Tibial artery (tissue), 4 donors: ENCODE measurements at regions not wholly inside any gene's neighbourhood (a gene's known extent, or its start where the extent isn't known, plus 50 kb on each side); places are given as distances from the start of the nearest gene placed in this dataset.

ENCODE experiments used
- DNase-seq, 2 donors: peaks; one replicate each; pipeline ENCODE4 v3.0.0-alpha.2; 2019
- H3K27ac ChIP-seq, 2 donors: fragments of 200-600 bp; sonication (generic) in 1 of 2; 1 replicate in 1 of 2; 2 replicates in 1 of 2; pipeline ENCODE4 v1.5.1; 2018 to 2019; ENCODE audit warnings: mild to moderate bottlenecking in 1 of 2
- H3K27me3 ChIP-seq, 2 donors: fragments of 200-600 bp; sonication (generic) in 1 of 2; one replicate each; pipeline versions ENCODE4 v1.5.1 to v1.6.0; 2016 to 2019
- H3K36me3 ChIP-seq, 3 donors: fragments of 200-600 bp; sonication (generic) in 2 of 3; one replicate each; pipeline ENCODE4 v1.5.1; 2016 to 2019; ENCODE audit warnings: mild to moderate bottlenecking in 2 of 3
- H3K4me1 ChIP-seq, 4 donors: fragments of 200-600 bp; sonication (generic) in 2 of 4; 1 replicate in 3 of 4; 2 replicates in 1 of 4; pipeline ENCODE4 v1.5.1; 2016 to 2019
- H3K4me3 ChIP-seq, 2 donors: fragments of 200-600 bp; sonication (generic) in 1 of 2; 1 replicate in 1 of 2; 2 replicates in 1 of 2; pipeline ENCODE4 v1.5.1; 2018 to 2019; ENCODE audit warnings: mild to moderate bottlenecking in 2 of 2
- H3K9me3 ChIP-seq, 3 donors: fragments of 200-600 bp; sonication (generic) in 1 of 3; one replicate each; pipeline ENCODE4 v1.5.1; 2016 to 2019
- CTCF ChIP-seq, 2 experiments: fragments of 200-600 bp in 1 of 2; fragments of 450-650 bp in 1 of 2; IDR thresholded peaks; one replicate each; pipeline ENCODE4 v1.5.1; 2017 to 2019; ENCODE audit warnings: antibody characterized with exemption in 2 of 2, mild to moderate bottlenecking in 1 of 2, moderate library complexity in 1 of 2
- intact Hi-C: fragments of 100-400 bp; cut with DNase I; formaldehyde crosslinking; loops from one replicate; pipeline ENCODE4 v1.15.0; 2023; ENCODE audit warnings: low total_unique reads

GRCh38 chr12:124637581-124637981, 70.2 kb upstream of the NCOR2 start:
- intact Hi-C loops, result no loop called here
- no peaks in the 10 kb centered on the region for H3K9me3 ChIP-seq
- no peak overlapping the region for H3K27ac ChIP-seq
- no peak for DNase-seq
- H3K36me3 ChIP-seq, result no peaks in the 10 kb centered on the region
- H3K27me3 ChIP-seq, result no peaks in the 10 kb centered on the region
- no peak for TF ChIP-seq CTCF (IDR thresholded peaks at IDR 0.05)
- H3K4me1 ChIP-seq, result peaks cover 0 to 17% (median 9%) of the 10 kb centered on the region in 4 donors
- no peak overlapping the region for H3K4me3 ChIP-seq

- Histone ChIP-seq H3K27me3 (no peaks in the 10 kb centered on the region), H3K36me3 (no peaks in the 10 kb centered on the region), H3K4me3 (no peak overlapping the region), H3K4me1 (peaks cover 0 to 17% (median 9%) of the 10 kb centered on the region in 4 donors), H3K27ac (no peak overlapping the region), H3K9me3 (no peaks in the 10 kb centered on the region)
- no peak for DNase-seq
- intact Hi-C loops, result no loop called here
- no peak for TF ChIP-seq CTCF (IDR thresholded peaks at IDR 0.05)
These were observed 69.8 kb upstream of the NCOR2 start for GRCh38 chr12:124637163-124637562.

- DNase-seq, result peak in 1 of 2 donors; percentile 47
- H3K27ac ChIP-seq, result no peak overlapping the region
These were observed 68.9 kb upstream of the NCOR2 start for GRCh38 chr12:124636138-124636978.

GRCh38 chr12:124635316-124635715, 67.9 kb upstream of the NCOR2 start:
- Histone ChIP-seq H3K27ac (no peak overlapping the region), H3K9me3 (no peaks in the 10 kb centered on the region), H3K36me3 (no peaks in the 10 kb centered on the region), H3K4me1 (peaks cover 0 to 16% (median 11%) of the 10 kb centered on the region in 4 donors), H3K27me3 (no peaks in the 10 kb centered on the region), H3K4me3 (no peak overlapping the region)
- no peak for TF ChIP-seq CTCF (IDR thresholded peaks at IDR 0.05)
- intact Hi-C loops, result no loop called here
- no peak for DNase-seq

More at GRCh38 chr12:124636138-124636978, 68.9 kb upstream of the NCOR2 start:
- intact Hi-C loops, result no loop called here
- no peaks in the 10 kb centered on the region for H3K9me3 ChIP-seq
- H3K4me1 ChIP-seq, result peaks cover 0 to 17% (median 9%) of the 10 kb centered on the region in 4 donors
- no peak for TF ChIP-seq CTCF (IDR thresholded peaks at IDR 0.05)
- H3K4me3 ChIP-seq, result no peak overlapping the region
- H3K36me3 ChIP-seq, result no peaks in the 10 kb centered on the region
- H3K27me3 ChIP-seq, result no peaks in the 10 kb centered on the region

- H3K9me3 ChIP-seq, result no peaks in the 10 kb centered on the region
- DNase-seq, result no peak
- no peak overlapping the region for H3K4me3 ChIP-seq
- no peaks in the 10 kb centered on the region for H3K27me3 ChIP-seq
- no peaks in the 10 kb centered on the region for H3K36me3 ChIP-seq
- intact Hi-C loops, result no loop called here
- no peak overlapping the region for H3K27ac ChIP-seq
- peaks cover 0 to 15% (median 8%) of the 10 kb centered on the region in 4 donors for H3K4me1 ChIP-seq
- no peak for TF ChIP-seq CTCF (IDR thresholded peaks at IDR 0.05)
These were observed 66.3 kb upstream of the NCOR2 start for GRCh38 chr12:124633365-124634362.
